ENCODE measurements at regions not wholly inside any gene's neighbourhood (a gene's known extent, or its start where the extent isn't known, plus 50 kb on each side); places are given as distances from the start of the nearest gene placed in this dataset.

DNA sequence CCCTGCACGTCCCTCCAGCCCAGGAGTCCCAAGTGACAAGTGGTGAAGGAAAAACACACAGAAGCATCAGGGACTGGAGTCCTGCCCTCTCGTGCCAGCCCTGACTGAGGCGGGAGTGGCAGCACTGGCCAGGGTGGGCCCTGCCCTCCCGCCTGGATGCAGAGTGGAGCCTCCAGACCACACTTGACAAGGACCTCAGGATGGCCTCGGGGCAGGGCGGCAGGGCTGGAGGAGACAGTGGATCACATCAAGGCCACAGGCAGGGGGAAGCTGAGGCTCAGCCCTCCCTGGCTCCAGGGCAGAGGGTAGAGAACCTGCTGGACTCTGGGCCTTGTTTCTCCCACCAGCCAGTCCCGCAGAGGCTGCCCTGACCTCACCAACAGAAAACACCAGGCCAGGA is 128.8 kb upstream of the CDH4 start:
- DNase-seq (ENCODE audit: low read depth) = no peak

DNA sequence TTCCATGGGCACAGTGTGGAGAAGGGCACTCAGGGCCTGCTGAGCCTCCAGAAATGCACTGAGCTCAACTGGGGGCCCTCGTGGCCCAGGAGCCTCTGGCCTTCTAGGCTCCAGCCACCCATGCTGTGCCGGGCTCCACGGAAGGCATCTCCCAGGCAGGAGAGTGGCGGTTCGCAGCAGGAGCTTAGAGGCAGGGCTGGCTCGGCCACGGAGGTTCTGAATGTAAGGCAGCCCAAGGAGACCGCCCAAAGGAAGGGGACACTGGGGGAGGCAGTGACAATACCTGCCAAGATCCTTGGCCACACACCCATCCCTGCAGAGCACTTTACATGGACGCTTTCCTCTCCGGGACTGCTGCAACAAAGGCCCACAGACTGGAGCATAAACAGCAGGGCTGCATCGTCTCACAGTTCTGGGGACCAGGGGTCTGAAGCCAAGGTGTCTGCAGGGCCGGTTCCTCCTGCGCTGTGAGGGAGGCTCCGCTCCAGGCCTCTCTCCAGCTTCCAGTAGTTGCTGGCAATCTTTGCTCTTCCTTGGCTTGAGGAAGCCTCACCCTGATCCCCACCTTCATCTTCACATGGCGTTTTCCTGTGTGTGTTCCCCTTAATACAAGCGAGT is 128.2 kb upstream of the CDH4 start:
- DNase-seq (ENCODE audit: low read depth) = no peak

GRCh38 chr20:61125076-61125475 is 127.0 kb upstream of the CDH4 start:
- DNase-seq (ENCODE audit: low read depth) = no peak

GRCh38 chr20:61125546-61126180 is 126.4 kb upstream of the CDH4 start:
- no peak for DNase-seq (ENCODE audit: low read depth)

DNA sequence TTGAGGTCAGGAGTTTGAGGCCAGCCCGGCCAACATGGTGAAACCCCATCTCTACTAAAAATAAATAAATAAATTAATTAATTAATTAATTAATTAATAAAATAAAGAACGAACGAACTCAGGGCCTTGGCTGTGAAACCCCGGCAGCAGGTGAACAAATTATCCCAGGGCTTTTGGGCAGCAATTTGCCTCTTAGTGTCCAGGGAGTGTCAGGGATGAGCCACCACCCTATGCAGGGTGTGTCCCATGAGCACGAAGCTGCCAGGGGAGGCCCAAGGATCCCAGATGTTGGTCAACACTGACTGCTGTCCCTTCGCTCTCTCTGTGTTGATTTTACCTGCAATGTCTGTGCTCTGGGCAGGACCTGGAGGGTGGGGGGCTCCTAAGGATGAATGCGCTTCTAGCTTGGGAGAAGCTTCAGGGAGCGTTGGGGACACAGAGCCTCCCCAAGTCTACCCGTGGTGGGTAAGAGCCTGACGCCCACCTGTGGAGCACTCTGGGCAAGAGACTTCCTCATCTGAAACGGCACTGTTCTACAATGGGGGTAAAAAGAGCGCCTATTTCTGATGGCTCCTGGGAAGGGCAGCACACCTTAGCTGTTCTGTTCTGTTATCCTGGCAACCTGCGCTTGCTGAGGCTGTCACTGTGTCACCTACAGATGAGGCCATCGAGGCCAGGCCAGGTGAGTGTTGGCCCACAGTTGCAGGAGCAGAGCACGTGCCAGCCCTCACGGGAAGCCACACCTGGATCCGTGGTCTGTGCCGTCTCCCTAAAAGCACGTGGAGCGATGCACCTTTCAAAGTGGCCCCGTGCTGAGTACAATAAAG is 125.5 kb upstream of the CDH4 start:
- no peak for DNase-seq (ENCODE audit: low read depth)

- DNase-seq (ENCODE audit: low read depth) = peak; percentile 67
Observed at GRCh38 chr20:61127311-61128039, 124.6 kb upstream of the CDH4 start.

- DNase-seq (ENCODE audit: low read depth) = no peak
Observed at GRCh38 chr20:61128701-61129269, 123.3 kb upstream of the CDH4 start.

DNA sequence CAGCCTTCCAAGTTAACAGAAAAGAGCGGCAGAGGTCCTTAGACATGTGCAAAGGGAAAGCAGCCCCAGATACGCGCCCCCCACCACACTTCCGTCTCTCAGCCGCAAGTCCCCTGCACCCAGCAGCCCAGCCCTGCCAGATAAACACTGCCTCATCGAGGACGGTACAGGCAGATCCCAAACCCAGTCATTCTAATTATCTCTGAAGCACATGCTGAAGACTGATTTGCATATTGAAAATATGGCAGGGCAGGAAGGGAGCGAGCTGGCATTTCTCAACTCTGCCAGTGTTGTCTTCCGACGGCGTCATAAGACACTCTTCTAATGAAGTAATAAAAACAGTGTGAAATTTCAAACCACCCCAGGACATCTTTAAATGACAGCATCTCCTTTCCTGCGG is 122.8 kb upstream of the CDH4 start:
- DNase-seq (ENCODE audit: low read depth) = no peak

- no peak for DNase-seq (ENCODE audit: low read depth)
Observed at GRCh38 chr20:61130156-61130555, 121.9 kb upstream of the CDH4 start.

GRCh38 chr20:61131944-61132343 is 120.1 kb upstream of the CDH4 start:
- DNase-seq (ENCODE audit: low read depth) = no peak

- no peak for DNase-seq (ENCODE audit: low read depth)
Observed at GRCh38 chr20:61133611-61134010, 118.5 kb upstream of the CDH4 start.

DNA sequence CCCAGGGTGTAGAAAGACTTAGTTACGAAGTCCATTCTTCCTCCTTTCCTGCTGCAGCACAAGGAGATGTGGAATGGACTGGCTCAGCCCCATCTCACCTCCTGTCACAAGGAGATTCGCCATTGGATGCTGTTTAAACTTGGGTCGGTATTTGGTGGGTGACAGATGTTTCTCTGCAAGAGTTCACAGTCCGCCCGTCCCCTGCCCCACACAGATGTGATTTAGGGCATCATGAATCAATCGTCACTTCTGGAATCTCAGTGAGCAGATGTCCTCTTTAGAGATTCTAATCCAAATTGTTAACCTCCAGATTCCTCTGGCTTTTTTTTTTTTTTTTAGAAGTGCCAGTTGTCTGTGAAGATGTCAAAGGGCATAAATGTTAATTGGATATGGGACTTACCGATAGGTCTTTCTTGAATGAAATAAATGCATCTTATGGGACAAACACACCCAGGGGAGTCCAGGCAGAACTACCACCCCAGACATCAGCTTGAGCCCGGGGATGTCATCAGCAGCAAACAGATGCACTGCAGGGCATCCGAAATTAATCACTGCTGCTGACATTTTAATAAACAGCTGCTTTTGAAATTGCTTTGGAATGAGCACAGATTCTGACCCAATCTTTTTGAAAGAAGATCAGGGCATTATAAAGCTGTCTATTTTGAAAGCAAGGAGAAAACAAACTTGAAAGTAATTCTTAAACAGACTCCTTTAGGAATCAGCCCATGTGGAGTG is 117.6 kb upstream of the CDH4 start:
- DNase-seq (ENCODE audit: low read depth) = no peak

DNA sequence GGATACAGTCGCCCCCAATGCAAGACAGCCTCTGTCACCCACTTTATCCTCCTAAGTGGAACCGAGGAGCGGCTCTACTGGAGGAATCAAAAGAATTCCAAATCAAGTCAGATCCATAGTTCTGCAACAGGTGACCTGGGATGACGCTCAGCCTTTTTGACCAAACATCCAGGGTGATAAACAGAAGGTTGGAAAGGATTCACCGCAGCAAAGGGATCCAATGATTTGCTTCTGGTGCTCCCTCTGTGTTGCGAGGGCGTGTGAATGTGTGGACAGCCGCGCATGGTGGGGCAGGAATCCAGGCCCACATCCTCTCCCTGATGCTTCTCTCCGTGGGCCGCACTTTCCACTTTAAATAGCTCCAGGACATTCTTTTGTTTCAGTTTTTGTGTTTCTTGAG is 116.8 kb upstream of the CDH4 start:
- no peak for DNase-seq (ENCODE audit: low read depth)

- DNase-seq (ENCODE audit: low read depth) = no peak
Observed at GRCh38 chr20:61135968-61136367, 116.1 kb upstream of the CDH4 start.

GRCh38 chr20:61138566-61138965 is 113.5 kb upstream of the CDH4 start:
- no peak for DNase-seq (ENCODE audit: low read depth)

DNA sequence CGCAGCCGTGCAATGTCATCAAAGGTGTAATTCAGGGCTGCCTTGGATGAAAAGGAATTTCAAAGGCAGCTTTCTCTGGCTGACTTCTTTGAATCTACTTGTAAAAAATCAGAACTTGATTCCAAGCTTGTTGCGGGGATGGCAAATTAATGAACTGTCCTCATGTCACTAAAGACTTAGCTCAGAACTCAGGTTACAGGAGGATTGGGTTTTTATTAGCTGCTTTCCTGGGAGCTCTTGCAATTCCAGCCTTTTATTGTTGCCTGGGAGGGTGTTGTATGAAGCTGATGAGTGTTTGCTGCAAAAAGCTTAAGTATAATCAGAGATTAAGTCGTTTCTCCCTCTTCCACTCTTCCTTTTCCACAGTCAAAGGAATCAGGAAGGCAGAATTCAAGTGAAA is 113.0 kb upstream of the CDH4 start:
- DNase-seq (ENCODE audit: low read depth) = no peak

- DNase-seq (ENCODE audit: low read depth) = no peak
Observed at GRCh38 chr20:61140576-61140975, 111.5 kb upstream of the CDH4 start.

- DNase-seq (ENCODE audit: low read depth) = no peak
Observed at GRCh38 chr20:61146023-61146422, 106.0 kb upstream of the CDH4 start.

GRCh38 chr20:61149636-61150035 is 102.4 kb upstream of the CDH4 start:
- no peak for DNase-seq (ENCODE audit: low read depth)

DNA sequence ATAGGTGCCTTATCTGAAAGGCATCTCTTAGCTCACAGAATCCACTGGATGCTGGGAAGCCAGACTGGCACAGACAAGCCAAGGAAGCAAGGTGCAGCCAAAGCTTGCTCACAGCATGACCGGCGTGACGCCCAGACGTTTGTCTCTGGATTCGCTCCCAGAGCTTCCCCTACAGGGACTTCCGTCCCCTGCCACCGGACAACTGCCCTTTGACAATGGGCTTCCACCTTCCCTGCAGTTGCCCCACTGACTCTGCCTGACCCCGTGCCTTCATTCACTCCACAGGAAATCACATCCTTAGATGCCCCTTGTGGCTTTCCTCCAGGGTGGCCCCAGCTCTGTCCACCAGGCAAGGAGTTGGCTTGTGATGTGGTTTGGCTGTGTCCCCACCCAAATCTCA is 94.8 kb upstream of the CDH4 start:
- no peak for DNase-seq (ENCODE audit: low read depth)

DNA sequence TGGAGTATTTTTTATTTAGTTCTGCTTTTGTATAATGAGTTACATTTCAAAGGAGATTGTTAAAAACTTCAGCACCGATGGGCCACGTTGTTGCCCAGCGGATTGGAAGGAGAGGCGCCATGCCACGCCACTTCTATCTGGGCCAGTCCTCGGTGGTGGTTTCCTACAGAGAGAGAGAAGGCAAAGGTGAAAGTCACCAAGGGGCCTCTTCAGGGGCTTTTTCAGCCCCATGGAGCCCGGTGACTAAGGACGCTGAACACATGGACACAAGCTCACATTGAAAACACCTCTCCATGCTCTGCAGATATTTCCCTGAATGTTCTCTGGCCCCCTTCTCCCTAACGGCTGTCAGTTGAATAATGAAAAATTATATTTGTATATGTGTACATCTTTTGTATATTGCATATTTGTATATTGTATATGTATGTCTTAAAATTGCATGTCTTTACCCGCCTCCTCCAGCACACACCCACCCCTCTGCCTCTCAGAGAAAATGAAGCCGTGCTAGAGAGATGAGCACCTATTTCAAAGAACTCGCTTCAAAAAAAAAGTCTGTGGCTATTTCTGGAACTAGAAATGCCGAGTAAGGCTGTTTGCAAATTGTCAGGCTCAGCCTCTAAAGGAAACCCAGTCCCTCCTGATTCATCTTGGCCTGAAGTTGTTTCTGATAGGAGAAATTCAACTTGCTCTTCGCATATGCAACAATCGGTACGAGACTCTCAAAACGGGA is 91.9 kb upstream of the CDH4 start:
- DNase-seq (ENCODE audit: low read depth) = no peak

Data from amniotic epithelial cell (primary cell).